Left cardiac atrium (tissue), 4 donors: ENCODE measurements at regions not wholly inside any gene's neighbourhood (a gene's known extent, or its start where the extent isn't known, plus 50 kb on each side); places are given as distances from the start of the nearest gene placed in this dataset.
"Not testable (repeated sequence)": the region's sequence is repeated elsewhere in the genome, so short reads cannot be mapped to it uniquely, and the experiment has no call there.

Experiments used
- ATAC-seq, 2 donors: fragments of 200-7000 bp; cut with Tn5 transposase; one replicate each; pipeline ENCODE4 v1.9.1; 2020; ENCODE audit warnings: mild to moderate bottlenecking in 2 of 2, moderate library complexity in 2 of 2
- DNase-seq: peaks from one replicate; pipeline ENCODE4 v3.0.0-alpha.2; 2020
- intact Hi-C, 2 donors: fragments of 100-400 bp; cut with DNase I; formaldehyde crosslinking; loops; one replicate each; pipeline versions ENCODE4 v1.14.1 to v1.15.1; 2022 to 2023
- donor health status: DM: no; HTN: yes; CAD: no.
- donor health status: DM: no; HTN: yes; CAD: no; lungs with severe emphysema.
- donor health status: DM: yes; HTN: yes; CAD: no.
- donor health status: Dilated cardiomyopathy.

- DNase-seq (no peak), ATAC-seq (no peak)
- intact Hi-C loops, result no loop called here
These were observed 51.4 kb downstream of the SLC41A2 start for GRCh38 chr12:104906695-104907094.

- intact Hi-C loops, DNase-seq, ATAC-seq: not testable (repeated sequence)
These were observed 52.6 kb downstream of the SLC41A2 start for GRCh38 chr12:104905446-104905845.

GRCh38 chr12:104903648-104904423, 54.3 kb downstream of the SLC41A2 start:
- intact Hi-C loops, result no loop called here
- ATAC-seq (peak; percentile 44 to 50), DNase-seq (no peak)

- intact Hi-C loops, result no loop called here
- ATAC-seq (no peak), DNase-seq (no peak)
These were observed 56.0 kb downstream of the SLC41A2 start for GRCh38 chr12:104902125-104902524.

- DNase-seq (no peak), ATAC-seq (no peak)
- intact Hi-C loops, result no loop called here
These were observed 61.4 kb downstream of the SLC41A2 start for GRCh38 chr12:104896710-104897109.

- DNase-seq, result no peak
- intact Hi-C loops, result no loop called here
- ATAC-seq, result no peak
These were observed 61.9 kb downstream of the SLC41A2 start for GRCh38 chr12:104896146-104896545.

- no peak for ATAC-seq
- DNase-seq, result no peak
- intact Hi-C loops, result no loop called here
These were observed 62.7 kb downstream of the SLC41A2 start for GRCh38 chr12:104895415-104895814.

- DNase-seq, result no peak
- intact Hi-C loops, result no loop called here
- no peak for ATAC-seq
These were observed 67.5 kb downstream of the SLC41A2 start for GRCh38 chr12:104890476-104891096.

- intact Hi-C loops, result no loop called here
- ATAC-seq, result no peak
- no peak for DNase-seq
These were observed 68.4 kb downstream of the SLC41A2 start for GRCh38 chr12:104889735-104890134.

- DNase-seq (no peak), ATAC-seq (no peak)
- intact Hi-C loops, result no loop called here
These were observed 69.2 kb downstream of the SLC41A2 start for GRCh38 chr12:104888892-104889291.

GRCh38 chr12:104888481-104888880, 69.6 kb downstream of the SLC41A2 start:
- intact Hi-C loops, result no loop called here
- DNase-seq, result no peak
- no peak for ATAC-seq

GRCh38 chr12:104887452-104887851, 70.6 kb downstream of the SLC41A2 start:
- DNase-seq, result no peak
- ATAC-seq, result no peak
- intact Hi-C loops, result no loop called here

GRCh38 chr12:104886418-104887401, 71.4 kb downstream of the SLC41A2 start:
- intact Hi-C loops, result no loop called here
- ATAC-seq (no peak), DNase-seq (no peak)

- intact Hi-C loops, result loop anchor here (5.0 to 10.0 kb wide), 4 partner anchors 173 to 674 kb away; partner anchors contain the start of gene CHST11 (in 1 of the 2)
- not testable (repeated sequence) for ATAC-seq, DNase-seq
These were observed 79.2 kb downstream of the SLC41A2 start for GRCh38 chr12:104878858-104879257.

- intact Hi-C loops, result loop anchor here (5.0 to 10.0 kb wide), 4 partner anchors 175 to 672 kb away; partner anchors contain the start of gene CHST11 (in 1 of the 2)
- ATAC-seq, result peak; percentile 72 to 92
- DNase-seq, result no peak
These were observed 80.9 kb downstream of the SLC41A2 start for GRCh38 chr12:104877103-104877705.

- intact Hi-C loops, result loop anchor here in 1 of 2 donors (10.0 kb wide), 2 partner anchors 419 to 669 kb away; partner anchors contain the start of gene CHST11
- DNase-seq, result no peak
- no peak for ATAC-seq
These were observed 84.7 kb downstream of the SLC41A2 start for GRCh38 chr12:104873374-104873773.

GRCh38 chr12:104870797-104871196, 87.3 kb downstream of the SLC41A2 start:
- intact Hi-C loops, result loop anchor here in 1 of 2 donors (10.0 kb wide), 2 partner anchors 416 to 666 kb away; partner anchors contain the start of gene CHST11
- DNase-seq, result no peak
- ATAC-seq, result no peak

- intact Hi-C loops, result loop anchor here in 1 of 2 donors (10.0 kb wide), 1 partner anchor 191 kb away; no protein-coding TSS in a partner anchor
- DNase-seq, result peak; percentile 25
These were observed 91.8 kb downstream of the SLC41A2 start for GRCh38 chr12:104866291-104866690.

GRCh38 chr12:104865080-104865479, 93.0 kb downstream of the SLC41A2 start:
- intact Hi-C loops, result loop anchor here in 1 of 2 donors (10.0 kb wide), 1 partner anchor 190 kb away; no protein-coding TSS in a partner anchor
- ATAC-seq (no peak), DNase-seq (no peak)

More at GRCh38 chr12:104866291-104866690, 91.8 kb downstream of the SLC41A2 start:
- ATAC-seq, result peak; percentile 87 to 88
